ENCODE measurements at regions not wholly inside any gene's neighbourhood (a gene's known extent, or its start where the extent isn't known, plus 50 kb on each side); places are given as distances from the start of the nearest gene placed in this dataset.

- Mint-ChIP-seq H3K4me3 (ENCODE audit: unreplicated experiment) (no peak overlapping the region), H3K9me3 (ENCODE audit: unreplicated experiment) (no peaks in the 10 kb centered on the region), H3K36me3 (ENCODE audit: insufficient read depth, unreplicated experiment) (peaks cover 5% of the 10 kb centered on the region), H3K27ac (ENCODE audit: low read depth, unreplicated experiment) (no peak overlapping the region), H3K27me3 (ENCODE audit: insufficient read depth, unreplicated experiment) (no peaks in the 10 kb centered on the region), H3K4me1 (ENCODE audit: insufficient read depth, unreplicated experiment) (no peaks in the 10 kb centered on the region)
- DNase-seq (ENCODE audit: unreplicated experiment), result no peak
- TF ChIP-seq CTCF (IDR thresholded peaks at IDR 0.05; ENCODE audit: unreplicated experiment), result no peak
- ChIA-PET CTCF (interaction anchor here (0.6 kb wide), 2 partner anchors 41 to 50 kb away, joined by 3 to 5 read pairs; no protein-coding TSS in a partner anchor), POLR2A (no interaction called here)
- intact Hi-C loops (cut with micrococcal nuclease), result no loop called here
- BruUV-seq (replicated peaks), result no TSS peak
These were observed 509.3 kb upstream of the CTNND2 start for GRCh38 chr5:12413585-12413984.

DNA sequence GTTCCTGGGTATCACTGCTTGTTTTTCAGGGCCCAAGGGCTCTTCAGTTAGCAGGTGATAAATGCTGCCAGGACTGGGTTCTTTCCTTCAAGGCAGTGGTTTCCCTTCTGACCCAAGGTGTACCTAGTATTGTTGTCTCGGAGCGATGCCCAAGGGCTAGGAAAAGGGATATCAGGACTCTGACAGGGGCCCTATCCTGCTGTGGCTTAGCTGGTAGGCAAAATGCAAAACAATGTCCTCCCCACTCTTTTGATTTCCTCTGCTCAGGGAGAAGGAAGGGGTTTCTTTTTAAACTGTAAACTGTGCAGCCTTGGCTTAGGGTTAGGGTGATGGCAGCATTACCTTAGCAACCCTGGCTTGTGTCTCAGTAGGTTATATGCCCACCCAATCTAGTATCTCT, 508.8 kb upstream of the CTNND2 start:
- H3K27me3 Mint-ChIP-seq (ENCODE audit: insufficient read depth, unreplicated experiment), result no peaks in the 10 kb centered on the region
- no peak for TF ChIP-seq CTCF (IDR thresholded peaks at IDR 0.05; ENCODE audit: unreplicated experiment)
- ChIA-PET CTCF (interaction anchor here (0.6 kb wide), 2 partner anchors 40 to 137 kb away, joined by 4 to 5 read pairs; no protein-coding TSS in a partner anchor), POLR2A (no interaction called here)
- intact Hi-C loops (cut with micrococcal nuclease), result no loop called here
- no TSS peak for BruUV-seq (replicated peaks)
- no peaks in the 10 kb centered on the region for H3K9me3 Mint-ChIP-seq (ENCODE audit: unreplicated experiment)
- H3K4me1 Mint-ChIP-seq (ENCODE audit: insufficient read depth, unreplicated experiment), result no peaks in the 10 kb centered on the region
- DNase-seq (ENCODE audit: unreplicated experiment), result no peak
- peaks cover 5% of the 10 kb centered on the region for H3K36me3 Mint-ChIP-seq (ENCODE audit: insufficient read depth, unreplicated experiment)
- H3K27ac Mint-ChIP-seq (ENCODE audit: low read depth, unreplicated experiment), result no peak overlapping the region
- H3K4me3 Mint-ChIP-seq (ENCODE audit: unreplicated experiment), result no peak overlapping the region

DNA sequence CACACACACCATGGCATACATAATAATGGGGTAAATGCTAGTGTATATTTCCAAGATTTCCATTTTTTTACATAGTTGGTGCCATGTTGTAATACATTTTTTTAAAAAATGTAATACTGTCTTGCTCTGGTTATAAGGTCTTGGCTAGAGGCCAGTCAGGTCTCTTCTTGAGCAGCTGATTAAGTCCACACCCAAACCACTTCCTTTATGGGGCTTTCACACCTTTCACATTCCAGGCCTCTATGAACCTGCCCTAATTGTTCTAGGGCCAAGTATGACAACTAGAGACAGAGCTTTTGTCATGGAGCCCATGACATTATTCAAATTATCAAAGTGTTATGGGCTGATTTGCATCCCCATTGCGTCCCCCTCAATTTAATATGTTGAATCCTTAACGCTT, 495.6 kb upstream of the CTNND2 start:
- intact Hi-C loops (cut with micrococcal nuclease), result no loop called here
- peak; percentile 54 for DNase-seq (ENCODE audit: unreplicated experiment)
- no peaks in the 10 kb centered on the region for H3K27me3 Mint-ChIP-seq (ENCODE audit: insufficient read depth, unreplicated experiment)

DNA sequence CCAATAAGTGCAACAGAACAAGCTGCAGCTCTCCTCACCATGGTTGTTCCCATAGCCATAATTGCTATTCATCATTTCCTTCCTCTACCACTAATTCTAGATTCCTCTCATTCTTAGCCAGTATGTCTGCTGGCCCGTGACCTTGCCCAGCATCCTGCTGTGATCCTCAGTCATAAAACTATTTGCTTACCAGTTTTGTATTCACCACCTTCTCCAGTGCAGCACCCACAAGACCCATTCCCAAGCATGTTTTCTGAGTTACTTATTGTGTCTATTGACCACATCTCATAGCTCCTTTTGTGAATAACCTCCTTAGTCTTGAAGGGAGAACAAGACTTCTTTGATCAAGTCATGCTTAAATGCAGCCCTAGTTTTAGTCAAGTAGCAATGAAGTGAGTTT, 488.0 kb upstream of the CTNND2 start:
- H3K4me3 Mint-ChIP-seq (ENCODE audit: unreplicated experiment), result no peak overlapping the region
- ChIA-PET CTCF (interaction anchor here (0.6 kb wide), 2 partner anchors 15 to 35 kb away, joined by 3 read pairs; no protein-coding TSS in a partner anchor), POLR2A (no interaction called here)
- no peaks in the 10 kb centered on the region for H3K27me3 Mint-ChIP-seq (ENCODE audit: insufficient read depth, unreplicated experiment)
- no peaks in the 10 kb centered on the region for H3K4me1 Mint-ChIP-seq (ENCODE audit: insufficient read depth, unreplicated experiment)
- BruUV-seq (replicated peaks), result no TSS peak
- H3K9me3 Mint-ChIP-seq (ENCODE audit: unreplicated experiment), result peaks cover 8% of the 10 kb centered on the region
- DNase-seq (ENCODE audit: unreplicated experiment), result no peak
- intact Hi-C loops (cut with micrococcal nuclease), result no loop called here
- TF ChIP-seq CTCF (IDR thresholded peaks at IDR 0.05; ENCODE audit: unreplicated experiment), result no peak
- H3K27ac Mint-ChIP-seq (ENCODE audit: low read depth, unreplicated experiment), result no peak overlapping the region
- no peaks in the 10 kb centered on the region for H3K36me3 Mint-ChIP-seq (ENCODE audit: insufficient read depth, unreplicated experiment)

More for the DNA sequence above, 495.6 kb upstream of the CTNND2 start:
- ChIA-PET CTCF (interaction anchor here (0.6 kb wide), 1 partner anchor 908 kb away, joined by 4 read pairs; no protein-coding TSS in a partner anchor), POLR2A (interaction anchor here (0.6 kb wide), 1 partner anchor 50 kb away, joined by 3 read pairs; no protein-coding TSS in a partner anchor)
- Mint-ChIP-seq H3K27ac (ENCODE audit: low read depth, unreplicated experiment) (no peak overlapping the region), H3K36me3 (ENCODE audit: insufficient read depth, unreplicated experiment) (no peaks in the 10 kb centered on the region), H3K9me3 (ENCODE audit: unreplicated experiment) (no peaks in the 10 kb centered on the region), H3K4me1 (ENCODE audit: insufficient read depth, unreplicated experiment) (peaks cover 5% of the 10 kb centered on the region), H3K4me3 (ENCODE audit: unreplicated experiment) (no peak overlapping the region)
- TF ChIP-seq CTCF (IDR thresholded peaks at IDR 0.05; ENCODE audit: unreplicated experiment), result no peak
- BruUV-seq (replicated peaks), result no TSS peak

Measured in MCF 10A (cell line).